SHP77 (cell line): ENCODE measurements at regions not wholly inside any gene's neighbourhood (a gene's known extent, or its start where the extent isn't known, plus 50 kb on each side); places are given as distances from the start of the nearest gene placed in this dataset.
"Not testable (repeated sequence)": the region's sequence is repeated elsewhere in the genome, so short reads cannot be mapped to it uniquely, and the experiment has no call there.

Source experiments
- DNase-seq, 2 experiments: peaks; one replicate each; lab custom pipeline; 2025; lab: John Stamatoyannopoulos, UW

DNA sequence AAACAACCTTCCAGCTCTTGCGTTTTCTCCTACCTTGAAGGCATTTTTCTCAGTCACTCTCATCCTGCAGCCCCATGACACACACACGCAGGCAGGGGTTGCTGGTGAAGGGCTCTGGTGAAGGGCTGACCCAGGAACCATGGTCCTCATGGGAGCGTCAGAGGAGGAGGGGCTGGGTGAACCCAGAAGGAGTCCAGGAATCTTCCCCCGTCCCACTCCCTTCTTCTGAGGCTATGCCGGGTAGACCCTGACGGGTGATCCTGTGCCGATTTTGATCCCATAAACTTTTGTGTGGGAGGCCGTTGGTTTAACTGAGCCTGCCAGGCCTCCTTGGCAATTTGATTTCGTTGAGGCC is 278.4 kb upstream of the FOXF1 start:
- no peak for DNase-seq

DNA sequence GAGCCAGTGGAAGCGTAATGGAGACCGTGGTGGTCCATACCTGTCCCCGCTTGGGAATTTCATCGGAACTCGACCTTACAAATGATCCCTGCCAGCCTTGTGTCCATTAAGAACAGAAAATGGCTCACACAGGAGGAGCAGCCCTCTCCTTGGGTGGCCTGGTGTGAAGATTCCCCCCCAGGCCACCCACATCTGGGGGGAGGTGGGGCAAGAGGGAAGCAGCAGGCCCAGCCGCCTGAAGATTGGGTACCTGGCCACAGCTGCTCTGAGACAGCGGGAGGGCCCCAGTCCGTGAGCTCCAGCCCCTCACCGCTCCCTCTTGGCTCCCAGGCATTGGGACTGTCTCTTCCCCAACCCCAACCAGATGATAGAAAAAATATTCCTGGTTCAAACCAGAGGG is 277.8 kb upstream of the FOXF1 start:
- DNase-seq: no peak

DNA sequence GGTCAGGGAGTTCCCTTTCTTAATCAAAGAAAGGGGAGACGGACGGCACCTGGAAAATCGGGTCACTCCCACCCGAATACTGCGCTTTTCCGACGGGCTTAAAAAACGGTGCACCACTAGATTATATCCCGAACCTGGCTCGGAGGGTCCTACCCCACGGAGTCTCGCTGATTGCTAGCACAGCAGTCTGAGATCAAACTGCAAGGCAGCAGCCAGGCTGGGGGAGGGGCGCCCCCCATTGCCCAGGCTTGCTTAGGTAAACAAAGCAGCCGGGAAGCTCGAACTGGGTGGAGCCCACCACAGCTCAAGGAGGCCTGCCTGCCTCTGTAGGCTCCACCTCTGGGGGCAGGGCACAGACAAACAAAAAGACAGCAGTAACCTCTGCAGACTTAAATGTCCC is 276.8 kb upstream of the FOXF1 start:
- DNase-seq: not testable (repeated sequence)

DNA sequence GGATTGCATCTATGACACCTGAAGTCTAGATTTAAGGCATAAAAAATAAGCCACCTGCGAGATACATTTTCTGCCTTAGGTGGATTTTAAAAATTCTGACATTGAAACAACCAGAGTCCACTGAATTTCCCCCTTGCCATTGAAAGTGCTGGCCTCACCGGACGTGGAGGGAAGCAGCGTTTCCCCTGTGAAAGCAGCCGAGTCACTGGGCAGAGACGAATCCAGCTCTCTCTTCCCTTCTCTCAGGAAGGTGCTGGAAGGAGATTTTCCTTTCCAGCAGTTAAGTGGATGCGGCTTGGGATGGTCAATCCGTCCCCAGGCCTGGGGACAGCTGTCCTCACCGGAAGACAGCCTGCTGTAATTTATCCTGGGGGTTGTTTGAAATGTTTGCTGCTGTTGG is 270.9 kb upstream of the FOXF1 start:
- no peak for DNase-seq

DNA sequence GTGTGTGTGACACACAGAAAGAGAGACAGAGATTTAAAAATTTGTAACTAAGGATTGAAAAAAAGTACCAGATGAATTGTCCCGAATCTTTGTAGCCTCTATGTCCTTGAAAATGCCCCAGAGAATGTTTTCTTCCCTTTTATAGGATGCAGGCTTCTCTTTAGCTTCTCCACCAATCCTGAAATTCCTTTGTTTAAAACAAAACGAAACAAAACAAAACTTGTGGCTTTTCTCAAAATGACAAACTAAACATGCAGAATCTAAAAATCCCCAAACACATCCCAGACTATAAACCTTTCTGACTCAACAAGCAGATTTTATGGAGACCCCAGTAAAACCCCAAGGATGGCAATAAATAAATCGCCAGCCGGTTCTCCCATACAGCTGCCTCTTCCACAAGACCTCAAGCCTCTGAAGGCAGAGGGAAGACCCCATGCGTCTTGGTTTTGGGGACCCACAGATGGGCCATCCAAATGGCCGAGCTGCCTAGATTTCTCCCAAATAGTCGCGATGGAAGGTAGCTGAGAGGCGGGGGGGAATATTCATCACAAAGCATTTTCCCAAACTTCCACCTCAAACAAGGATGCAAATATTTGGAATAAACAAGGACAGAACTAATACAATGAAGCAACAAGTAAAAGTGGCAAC is 269.5 kb upstream of the FOXF1 start:
- no peak for DNase-seq

DNA sequence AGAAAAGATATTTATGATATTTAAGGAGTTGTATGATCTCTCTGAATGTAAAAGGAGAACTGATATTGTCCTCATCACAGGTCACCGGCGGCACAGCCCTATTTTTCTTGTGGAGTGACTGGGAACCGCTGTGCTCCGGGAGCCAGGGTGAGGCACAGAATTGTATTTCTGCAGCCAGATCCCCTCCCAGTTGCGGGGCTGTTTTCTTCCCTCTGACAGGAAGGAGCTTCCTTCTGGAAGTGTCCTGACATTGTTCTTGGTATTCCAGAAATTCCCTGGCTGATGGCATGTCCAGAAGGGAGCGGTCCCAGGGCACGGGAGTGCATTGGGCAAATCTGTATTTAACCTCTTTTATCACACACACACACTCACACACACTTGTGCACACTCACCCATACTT is 268.6 kb upstream of the FOXF1 start:
- DNase-seq: no peak

DNA sequence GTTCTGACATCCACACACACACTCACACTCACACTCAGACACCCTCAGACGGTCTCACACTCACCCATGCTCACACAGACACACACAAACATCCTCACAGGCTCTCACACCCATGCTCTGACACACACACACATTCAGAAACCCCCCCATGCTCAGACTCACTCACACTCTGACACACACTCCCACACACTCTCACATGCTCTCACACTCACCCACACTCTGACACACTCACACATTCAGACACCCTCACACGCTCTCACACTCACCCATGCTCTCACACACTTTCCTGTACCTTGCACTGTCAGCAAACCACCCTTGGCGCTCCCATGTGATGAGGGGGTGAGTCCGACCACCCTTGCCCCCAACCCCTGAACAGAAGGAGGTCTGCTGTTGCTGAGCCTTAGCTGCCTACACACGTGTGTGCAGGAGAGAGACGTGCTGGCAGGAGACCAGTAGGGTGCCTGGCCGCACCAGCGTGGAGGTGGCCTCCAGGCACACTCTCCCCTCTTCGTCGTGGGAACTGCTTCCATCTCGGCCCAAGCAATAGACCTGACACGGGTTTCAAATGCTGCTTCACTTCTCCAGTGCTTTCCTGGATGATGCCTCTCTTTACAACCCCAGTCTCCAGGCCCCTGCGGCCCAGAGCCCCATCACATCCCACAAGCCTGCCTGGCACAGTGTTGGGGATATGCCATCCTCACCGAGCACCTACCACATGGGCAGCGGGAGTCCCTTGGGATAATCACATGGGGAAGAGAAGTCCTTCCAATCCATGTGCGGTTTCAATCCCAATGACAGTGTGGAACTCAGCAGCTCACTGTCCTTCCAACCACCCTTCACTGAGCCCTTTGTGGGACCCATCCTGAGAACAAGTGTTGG is 267.8 kb upstream of the FOXF1 start:
- no peak for DNase-seq

DNA sequence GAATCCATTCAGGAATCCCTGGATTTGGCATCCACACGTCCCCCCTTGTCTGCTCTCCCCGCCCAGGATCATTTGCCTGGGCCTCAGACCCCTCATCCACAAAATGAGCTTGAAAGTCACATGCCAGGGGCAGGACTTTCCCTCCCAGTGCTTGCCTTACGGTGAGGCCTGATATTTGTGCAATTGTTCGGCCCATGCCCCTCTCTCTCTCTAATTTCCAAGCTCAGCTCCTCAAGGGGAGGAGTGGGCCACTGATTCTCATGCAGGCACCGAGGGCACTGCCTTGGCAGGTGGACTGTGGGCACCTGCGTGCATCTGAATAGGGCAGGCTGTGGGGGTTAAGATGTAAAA is 267.2 kb upstream of the FOXF1 start:
- no peak for DNase-seq

DNA sequence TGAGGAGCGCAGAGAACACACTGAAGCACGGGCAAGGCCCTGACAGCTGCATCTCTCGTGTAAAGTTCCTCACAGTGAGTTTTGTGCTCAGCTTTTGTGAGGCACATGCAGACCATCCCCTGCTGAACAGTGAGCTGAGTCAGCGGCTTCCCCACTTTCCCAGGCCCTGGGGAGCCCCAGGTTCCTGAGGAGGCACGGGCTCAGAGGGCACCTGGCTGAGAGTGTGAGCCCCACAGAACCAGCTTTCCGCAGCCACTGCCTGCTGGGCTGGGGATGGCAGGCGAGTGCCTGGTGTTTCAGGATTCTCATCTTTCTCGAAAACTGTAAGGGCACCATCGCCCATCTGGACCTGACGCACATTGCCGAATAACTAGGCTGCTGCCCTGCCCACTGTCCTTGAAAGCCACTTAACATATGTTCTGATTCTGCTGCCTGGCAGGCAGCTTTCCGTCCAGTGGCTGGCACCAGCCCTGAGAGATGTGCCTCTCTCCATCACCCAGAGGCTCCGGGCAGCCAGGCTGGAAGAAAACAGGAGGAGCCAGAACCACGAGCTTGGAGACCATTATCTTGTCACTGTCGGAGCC is 266.7 kb upstream of the FOXF1 start:
- no peak for DNase-seq

DNA sequence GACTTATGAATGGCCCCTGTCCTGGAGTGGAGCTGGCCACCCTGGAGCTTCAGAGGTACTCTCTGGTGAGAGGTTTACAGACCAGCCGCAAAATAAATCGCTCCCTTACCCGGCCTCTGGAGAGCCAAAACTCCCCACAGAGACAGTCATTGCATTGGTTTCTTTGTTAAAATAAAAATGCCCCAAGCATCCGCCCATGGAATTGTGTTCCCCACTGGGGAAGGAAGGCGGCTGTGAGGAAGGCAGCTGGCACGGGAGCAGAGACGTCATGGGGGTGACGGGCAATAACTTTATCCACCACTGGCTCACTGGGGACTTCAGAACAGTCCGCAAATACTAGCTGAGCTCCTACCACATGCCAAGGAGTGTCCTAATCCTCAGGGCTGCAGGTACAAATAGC is 266.2 kb upstream of the FOXF1 start:
- DNase-seq: no peak

DNA sequence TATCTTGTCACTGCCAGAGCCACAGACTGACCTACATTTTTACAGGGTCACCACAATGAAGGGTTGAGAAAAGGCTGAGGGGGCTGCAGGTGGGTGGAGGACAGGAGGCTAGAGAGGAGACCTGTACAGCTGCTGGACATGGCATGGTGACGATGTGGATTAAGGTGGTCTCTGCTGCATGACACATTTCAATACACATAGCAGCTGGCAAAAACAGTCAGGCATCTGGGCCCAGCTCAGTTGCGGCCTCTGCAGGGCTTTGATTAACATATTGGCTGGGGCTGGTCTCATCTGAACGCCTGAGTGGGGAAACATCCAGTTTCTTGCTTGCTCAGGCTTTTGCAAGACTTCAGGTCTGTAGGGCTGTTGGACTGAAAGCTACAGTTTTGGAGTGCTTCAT is 265.4 kb upstream of the FOXF1 start:
- no peak for DNase-seq

DNA sequence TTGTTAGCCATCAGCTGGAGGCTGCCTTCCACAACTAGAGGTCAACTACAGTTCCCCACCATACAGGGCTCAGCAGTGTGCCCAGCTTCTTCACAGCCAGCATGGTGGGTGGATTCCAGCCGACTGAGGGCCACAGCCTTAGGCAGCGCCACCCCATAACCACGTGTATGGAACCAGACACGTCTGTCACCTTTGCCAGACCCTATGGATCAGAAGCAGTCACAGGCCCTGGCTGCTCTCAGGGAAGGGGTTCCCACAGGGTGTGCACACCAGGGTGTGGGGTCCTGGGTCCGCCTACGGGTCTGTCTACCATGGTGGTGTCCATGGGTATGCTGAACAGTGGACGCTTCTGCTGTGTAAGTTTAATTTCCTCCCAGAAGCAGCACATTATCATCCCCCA is 265.0 kb upstream of the FOXF1 start:
- DNase-seq: no peak

DNA sequence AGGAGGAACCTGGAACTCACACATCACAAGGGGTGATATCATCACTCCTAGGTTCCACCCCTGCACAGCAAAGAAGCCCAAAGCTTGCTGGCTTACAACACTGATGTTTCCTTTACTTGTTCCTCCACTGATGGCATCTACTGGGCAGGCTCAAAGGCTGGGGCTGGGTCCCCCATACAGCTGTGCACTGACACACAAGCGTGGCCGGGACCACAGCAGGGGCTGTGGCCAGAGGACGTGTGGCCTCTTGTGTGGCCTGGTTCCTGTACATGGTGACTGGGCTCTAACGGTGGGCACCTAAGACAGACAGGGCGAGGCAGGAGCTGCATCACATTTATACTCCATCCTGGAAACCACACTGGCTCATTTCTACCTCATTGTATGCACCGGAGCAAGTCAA is 264.4 kb upstream of the FOXF1 start:
- DNase-seq: no peak

DNA sequence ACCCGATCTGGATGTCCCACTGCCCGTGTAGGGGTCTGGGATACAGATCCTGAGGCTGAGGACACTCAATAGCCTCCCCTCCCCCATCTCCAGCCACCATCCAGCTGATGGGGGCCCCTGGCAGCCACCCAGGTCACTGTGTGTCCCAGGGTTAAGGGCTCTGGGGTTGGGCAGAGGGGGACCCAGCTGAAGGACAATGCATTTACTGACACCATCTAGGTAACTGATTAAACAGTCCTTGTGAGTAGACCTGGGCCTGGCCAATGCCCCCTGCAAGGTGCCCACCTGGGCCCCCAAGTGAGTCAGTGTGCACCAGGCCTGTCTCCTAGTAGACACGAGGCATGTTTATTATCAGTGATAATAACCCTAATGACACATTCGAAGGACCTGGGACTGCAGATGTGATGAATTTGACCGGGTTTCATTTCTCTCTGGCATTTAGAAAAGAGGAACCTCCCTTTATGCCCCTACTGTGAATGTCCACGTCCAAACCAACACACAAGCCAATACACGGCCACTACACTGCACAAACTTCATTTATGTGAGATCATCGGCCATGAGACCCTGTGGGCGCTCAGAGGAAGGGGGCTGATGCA is 261.9 kb upstream of the FOXF1 start:
- no peak for DNase-seq

DNA sequence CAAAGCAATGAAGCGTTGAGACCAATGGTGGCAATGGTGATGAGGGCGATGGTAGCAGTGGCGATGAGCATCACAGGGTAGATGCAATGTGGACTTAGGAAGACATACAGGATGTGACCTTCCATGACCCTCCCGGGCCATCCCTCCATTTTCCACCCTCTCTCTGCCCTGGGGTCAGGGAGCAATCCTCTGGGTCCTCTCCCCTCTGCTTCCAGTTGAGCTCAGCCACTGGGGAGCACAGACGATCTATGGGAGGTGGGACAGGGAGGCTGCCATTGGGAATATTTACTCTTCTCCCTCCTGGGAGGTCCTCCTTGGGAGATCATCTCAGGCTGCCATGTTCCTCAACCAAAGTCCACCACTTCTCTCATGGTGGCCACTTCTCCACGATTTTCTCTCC is 260.7 kb upstream of the FOXF1 start:
- no peak for DNase-seq

DNA sequence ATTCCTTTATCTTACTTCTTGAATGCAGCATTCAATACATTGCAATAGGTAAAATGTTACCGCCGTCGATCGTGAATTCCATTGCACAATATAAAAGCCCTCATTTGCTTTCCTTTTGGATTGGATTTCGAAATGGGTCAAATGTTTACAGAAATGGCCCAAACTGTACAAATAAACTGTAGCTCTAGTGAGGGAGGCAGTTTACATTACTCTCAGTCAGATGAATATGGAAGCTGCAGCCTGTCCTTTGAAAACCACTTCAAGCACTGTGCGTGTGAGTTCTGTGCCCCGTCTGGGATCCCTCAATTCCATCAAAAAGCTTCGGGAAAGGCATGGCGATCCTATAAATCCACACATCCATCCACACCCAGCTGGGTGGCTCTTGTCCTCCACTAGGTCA is 258.6 kb upstream of the FOXF1 start:
- DNase-seq: no peak

DNA sequence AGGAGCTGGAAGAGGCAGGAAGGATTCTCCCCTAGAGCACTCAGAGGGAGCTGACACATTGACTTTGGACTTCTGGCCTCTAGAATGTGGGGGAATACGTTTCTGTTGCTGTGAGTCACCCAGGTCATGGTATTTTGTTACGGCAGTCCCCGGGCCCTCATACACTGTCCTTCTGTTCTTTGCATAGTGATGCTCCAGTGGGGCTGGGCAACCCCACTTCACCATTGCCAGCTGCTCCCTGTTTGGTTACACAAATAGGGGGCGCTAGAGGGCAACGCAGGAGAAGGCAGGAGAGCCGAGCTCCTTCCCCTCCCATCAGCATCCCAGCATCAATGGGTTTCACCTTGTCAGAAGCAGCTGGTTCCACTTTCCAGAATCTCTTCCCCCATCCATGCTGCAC is 257.7 kb upstream of the FOXF1 start:
- no peak for DNase-seq

DNA sequence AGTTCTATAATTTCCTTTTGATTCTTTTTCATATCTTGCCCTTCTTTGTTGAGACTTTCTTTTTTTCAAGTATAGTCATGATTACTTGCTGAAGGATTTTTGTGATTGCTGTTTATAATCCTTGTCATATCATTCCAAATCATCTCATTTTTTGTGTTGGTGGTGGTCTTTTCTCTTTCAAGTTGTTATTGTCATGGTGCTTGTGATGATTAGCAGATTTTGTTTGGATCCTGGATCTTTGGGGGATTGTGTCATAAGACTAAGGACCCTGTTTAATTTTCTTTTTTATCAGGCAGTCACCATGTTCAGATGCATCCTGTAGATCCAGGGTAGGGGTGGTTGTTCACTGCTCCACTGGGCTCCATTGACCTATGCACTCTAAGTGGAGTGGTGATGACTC is 254.4 kb upstream of the FOXF1 start:
- DNase-seq: no peak

DNA sequence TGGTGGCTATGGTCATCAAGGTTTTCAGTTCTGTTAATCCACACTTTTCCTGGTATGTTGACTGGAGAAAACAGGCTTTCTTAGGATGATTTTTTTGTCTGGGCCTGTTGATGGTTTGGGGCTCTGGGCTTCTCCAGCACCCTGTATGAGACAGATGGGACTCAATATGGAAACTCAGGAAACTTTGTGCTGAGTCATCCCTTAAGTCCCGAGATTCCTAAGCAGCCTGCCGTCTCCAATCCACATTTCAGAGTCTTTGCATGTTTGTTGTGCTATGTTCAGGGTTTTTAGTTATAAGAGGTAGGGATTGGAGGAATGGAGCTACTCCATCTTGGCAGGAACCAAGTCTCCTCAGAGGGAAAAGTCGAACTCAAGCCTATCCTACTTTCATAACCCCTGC is 253.3 kb upstream of the FOXF1 start:
- DNase-seq: no peak

DNA sequence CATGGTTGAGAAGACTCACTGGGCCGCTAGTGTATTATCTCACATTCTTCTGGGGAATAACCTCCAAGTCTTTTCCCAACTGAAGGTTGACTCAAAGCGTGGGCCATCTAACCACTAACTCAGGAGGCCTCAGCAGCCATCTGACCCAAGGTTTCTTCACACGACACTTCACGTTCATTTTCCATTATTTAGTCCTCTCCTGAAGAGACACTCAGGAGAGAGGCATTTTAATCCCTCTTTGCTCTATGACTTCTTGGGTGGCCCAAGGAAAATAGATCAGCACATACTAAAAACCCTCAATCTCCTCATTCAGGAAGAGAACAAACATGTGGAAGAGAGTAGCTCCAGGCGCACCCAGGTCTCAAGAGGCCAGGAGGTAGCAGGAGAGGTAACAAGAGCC is 252.8 kb upstream of the FOXF1 start:
- no peak for DNase-seq

DNA sequence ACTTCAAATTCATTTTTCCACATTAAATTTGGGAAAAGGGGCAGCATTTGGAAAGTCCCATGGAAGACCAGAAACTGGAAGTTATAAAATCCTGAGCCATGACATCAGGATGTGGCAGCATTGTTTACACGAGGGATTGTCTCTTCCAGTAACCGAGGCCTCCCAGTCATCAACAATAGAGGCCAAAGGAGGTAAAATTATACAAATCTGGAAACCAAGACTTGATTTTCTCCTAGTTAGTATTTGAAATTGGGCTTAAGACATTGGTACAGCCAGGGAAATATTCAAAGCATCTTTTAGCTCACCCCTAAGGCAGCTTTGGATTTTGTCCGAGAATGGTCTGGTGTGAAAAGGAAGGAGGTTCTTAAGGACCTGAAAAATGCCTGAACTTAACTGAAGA is 251.6 kb upstream of the FOXF1 start:
- DNase-seq: no peak

DNA sequence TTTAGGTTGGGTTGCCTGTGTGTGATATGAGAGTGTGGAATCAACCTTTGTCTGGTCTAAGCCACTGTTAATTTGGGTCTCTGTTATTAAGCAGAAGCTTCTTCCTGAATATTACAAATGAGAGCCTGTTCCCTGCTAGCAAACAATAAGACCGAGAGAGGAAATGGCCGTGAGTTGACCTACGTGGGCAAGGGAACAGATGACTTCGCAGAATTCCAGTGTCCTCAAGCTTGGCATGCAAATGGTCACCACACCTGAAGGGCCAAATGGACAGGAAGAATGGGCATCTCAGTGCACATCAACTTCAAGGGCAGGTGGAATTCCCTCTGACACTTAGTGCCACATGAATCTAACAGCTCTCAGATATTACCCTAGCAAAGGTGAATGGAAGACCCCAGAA is 250.8 kb upstream of the FOXF1 start:
- DNase-seq: no peak

DNA sequence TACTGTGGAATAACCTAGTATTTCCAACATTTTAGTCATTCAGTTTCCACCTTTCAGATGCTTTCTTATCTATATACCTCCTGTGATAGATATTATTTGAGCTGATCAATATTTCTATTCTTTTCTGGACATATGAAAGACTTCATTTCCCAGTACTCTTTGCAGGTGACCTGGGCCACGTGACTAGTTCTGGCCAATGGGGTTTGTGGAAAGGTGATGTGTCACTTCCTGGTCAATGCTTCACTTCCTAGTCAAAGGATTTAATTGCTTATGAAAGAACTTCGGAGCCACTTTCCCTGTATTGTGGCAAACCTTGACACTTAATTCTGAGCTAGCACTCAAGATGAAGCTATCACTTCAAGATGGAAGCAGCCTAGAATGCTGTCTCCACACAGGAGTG is 248.9 kb upstream of the FOXF1 start:
- no peak for DNase-seq
